Parathyroid adenoma (tissue), 2 donors: ENCODE measurements at regions not wholly inside any gene's neighbourhood (a gene's known extent, or its start where the extent isn't known, plus 50 kb on each side); places are given as distances from the start of the nearest gene placed in this dataset.

ENCODE experiments used
- H2AFZ ChIP-seq: fragments of 300-600 bp; sonication (generic); one replicate; pipeline ENCODE4 v1.7.0; 2017; ENCODE audit warnings: antibody characterized with exemption, mild to moderate bottlenecking
- H3K27ac ChIP-seq: fragments of 300-600 bp; sonication (generic); one replicate; pipeline ENCODE4 v1.7.0; 2017
- H3K27me3 ChIP-seq: fragments of 300-600 bp; sonication (generic); one replicate; pipeline ENCODE4 v1.7.0; 2017; ENCODE audit warnings: low read length; ENCODE audit not compliant: control insufficient read depth, insufficient read depth
- H3K36me3 ChIP-seq: fragments of 300-600 bp; sonication (generic); one replicate; pipeline ENCODE4 v1.7.0; 2017; ENCODE audit warnings: low read length; ENCODE audit not compliant: control insufficient read depth, insufficient read depth
- H3K4me1 ChIP-seq: fragments of 300-600 bp; sonication (generic); one replicate; pipeline ENCODE4 v1.7.0; 2017; ENCODE audit warnings: control low read depth
- H3K4me2 ChIP-seq: fragments of 300-600 bp; sonication (generic); one replicate; pipeline ENCODE4 v1.7.0; 2017; ENCODE audit warnings: low read length
- H3K4me3 ChIP-seq: fragments of 300-600 bp; sonication (generic); one replicate; pipeline ENCODE4 v1.7.0; 2017; ENCODE audit warnings: low read depth, low read length
- H3K79me2 ChIP-seq: fragments of 300-600 bp; sonication (generic); one replicate; pipeline ENCODE4 v1.7.0; 2017; ENCODE audit warnings: control low read depth
- H3K9ac ChIP-seq: fragments of 300-600 bp; sonication (generic); one replicate; pipeline ENCODE4 v1.7.0; 2017; ENCODE audit warnings: mild to moderate bottlenecking
- H3K9me3 ChIP-seq: fragments of 300-600 bp; sonication (generic); one replicate; pipeline ENCODE4 v1.7.0; 2017; ENCODE audit warnings: low read length; ENCODE audit not compliant: control insufficient read depth
- CTCF ChIP-seq: fragments of 300-600 bp; sonication (generic); IDR thresholded peaks from one replicate; pipeline ENCODE4 v1.7.0; 2017; ENCODE audit warnings: antibody characterized with exemption, mild to moderate bottlenecking
- donor health status: primary hyperparathyroidism.

- TF ChIP-seq CTCF, result no peak
- no peaks in the 10 kb centered on the region for H3K4me1 ChIP-seq
These were observed 256.1 kb downstream of the KLF6 start for GRCh38 chr10:3528823-3529403.

GRCh38 chr10:3528271-3528670 is 256.7 kb downstream of the KLF6 start:
- H3K9me3 ChIP-seq, result no peaks in the 10 kb centered on the region
- no peaks in the 10 kb centered on the region for H3K27me3 ChIP-seq
- H3K27ac ChIP-seq, result no peak overlapping the region
- no peaks in the 10 kb centered on the region for H3K36me3 ChIP-seq
- H3K4me1 ChIP-seq, result no peaks in the 10 kb centered on the region
- no peak overlapping the region for H3K4me2 ChIP-seq
- no peak overlapping the region for H3K9ac ChIP-seq
- no peaks in the 10 kb centered on the region for H3K79me2 ChIP-seq
- H3K4me3 ChIP-seq, result no peak overlapping the region
- TF ChIP-seq CTCF, result no peak
- no peak overlapping the region for H2AFZ ChIP-seq

More at GRCh38 chr10:3528823-3529403, 256.1 kb downstream of the KLF6 start:
- Histone ChIP-seq H2AFZ (no peak overlapping the region), H3K36me3 (no peaks in the 10 kb centered on the region), H3K9me3 (no peaks in the 10 kb centered on the region), H3K27ac (no peak overlapping the region), H3K79me2 (no peaks in the 10 kb centered on the region), H3K27me3 (no peaks in the 10 kb centered on the region), H3K4me3 (no peak overlapping the region), H3K4me2 (no peak overlapping the region), H3K9ac (no peak overlapping the region)

- Histone ChIP-seq H3K79me2 (no peaks in the 10 kb centered on the region), H3K36me3 (no peaks in the 10 kb centered on the region), H3K9ac (no peak overlapping the region), H3K9me3 (no peaks in the 10 kb centered on the region), H3K4me2 (no peak overlapping the region), H3K4me3 (no peak overlapping the region), H3K27me3 (no peaks in the 10 kb centered on the region), H3K27ac (no peak overlapping the region), H2AFZ (no peak overlapping the region), H3K4me1 (no peaks in the 10 kb centered on the region)
- TF ChIP-seq CTCF, result no peak
These were observed 257.1 kb downstream of the KLF6 start for GRCh38 chr10:3527869-3528268.

- Histone ChIP-seq H3K9me3 (no peaks in the 10 kb centered on the region), H3K27ac (no peak overlapping the region), H2AFZ (no peak overlapping the region), H3K9ac (no peak overlapping the region), H3K27me3 (no peaks in the 10 kb centered on the region), H3K4me3 (no peak overlapping the region), H3K4me2 (no peak overlapping the region), H3K79me2 (no peaks in the 10 kb centered on the region), H3K36me3 (no peaks in the 10 kb centered on the region), H3K4me1 (no peaks in the 10 kb centered on the region)
- no peak for TF ChIP-seq CTCF
These were observed 258.1 kb downstream of the KLF6 start for GRCh38 chr10:3526727-3527501.
